ENCODE measurements at regions not wholly inside any gene's neighbourhood (a gene's known extent, or its start where the extent isn't known, plus 50 kb on each side); places are given as distances from the start of the nearest gene placed in this dataset.

- Mint-ChIP-seq H3K4me3 (no peak overlapping the region), H3K36me3 (no peaks in the 10 kb centered on the region), H3K9me3 (peaks cover 9 to 11% of the 10 kb centered on the region in 2 donors), H3K4me1 (no peaks in the 10 kb centered on the region), H3K27ac (no peak overlapping the region), H3K27me3 (ENCODE audit: low read depth in 2 of 2) (no peaks in the 10 kb centered on the region)
- Histone ChIP-seq H3K4me3 (ENCODE audit: low read length) (no peak overlapping the region), H3K27ac (ENCODE audit: low read length) (no peak overlapping the region), H3K9me3 (ENCODE audit: control insufficient read depth, insufficient read depth, low read length) (peaks cover 6% of the 10 kb centered on the region), H3K4me1 (ENCODE audit: control insufficient read depth, insufficient read depth, low read length) (no peaks in the 10 kb centered on the region), H3K36me3 (ENCODE audit: control insufficient read depth, insufficient read depth, low read length) (no peaks in the 10 kb centered on the region), H3K27me3 (ENCODE audit: control insufficient read depth, insufficient read depth, low read length) (no peaks in the 10 kb centered on the region)
- WGBS (ENCODE audit: insufficient coverage) = 78% methylated on average over 1 of the region's 2 CpGs
- TF ChIP-seq CTCF (IDR thresholded peaks at IDR 0.05) = no peak
- no peak for ATAC-seq
- DNase-seq = no peak
- intact Hi-C loops (cut with micrococcal nuclease) = no loop called here
Measured at GRCh38 chr18:41703744-41704530, 251.1 kb upstream of the PIK3C3 start.

DNA sequence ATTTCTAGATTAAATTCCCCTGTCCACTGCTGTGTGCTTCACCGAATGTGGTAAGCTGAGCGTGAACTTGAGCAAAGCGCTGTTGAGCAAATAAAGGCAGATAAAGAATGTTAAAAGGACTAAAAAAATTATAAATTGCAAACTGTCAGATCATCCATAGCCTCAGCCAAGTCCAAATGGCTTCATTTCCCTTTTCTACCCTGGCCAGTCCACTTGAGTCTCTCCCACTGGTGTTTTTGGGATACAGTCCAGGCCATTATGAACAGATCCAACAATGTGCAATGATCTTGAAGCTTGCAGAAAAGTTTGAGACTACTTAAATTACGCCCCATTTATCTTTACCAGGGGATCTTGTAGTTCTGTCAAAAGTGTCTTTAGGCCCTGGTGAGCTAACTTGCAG is 254.6 kb upstream of the PIK3C3 start:
- 92% methylated on average over 4 of the region's 4 CpGs for WGBS (ENCODE audit: insufficient coverage)
- Histone ChIP-seq H3K9me3 (ENCODE audit: control insufficient read depth, insufficient read depth, low read length) (peaks cover 6% of the 10 kb centered on the region), H3K4me1 (ENCODE audit: control insufficient read depth, insufficient read depth, low read length) (no peaks in the 10 kb centered on the region), H3K4me3 (ENCODE audit: low read length) (no peak overlapping the region), H3K36me3 (ENCODE audit: control insufficient read depth, insufficient read depth, low read length) (no peaks in the 10 kb centered on the region), H3K27ac (ENCODE audit: low read length) (no peak overlapping the region), H3K27me3 (ENCODE audit: control insufficient read depth, insufficient read depth, low read length) (no peaks in the 10 kb centered on the region)
- Mint-ChIP-seq H3K9me3 (peaks cover 12 to 13% of the 10 kb centered on the region in 2 donors), H3K4me1 (peaks cover 7 to 8% of the 10 kb centered on the region in 2 donors), H3K27me3 (ENCODE audit: low read depth in 2 of 2) (no peaks in the 10 kb centered on the region), H3K27ac (no peak overlapping the region), H3K4me3 (no peak overlapping the region), H3K36me3 (no peaks in the 10 kb centered on the region)
- no peak for TF ChIP-seq CTCF (IDR thresholded peaks at IDR 0.05)
- no peak for ATAC-seq
- DNase-seq = no peak
- intact Hi-C loops (cut with micrococcal nuclease) = no loop called here

DNA sequence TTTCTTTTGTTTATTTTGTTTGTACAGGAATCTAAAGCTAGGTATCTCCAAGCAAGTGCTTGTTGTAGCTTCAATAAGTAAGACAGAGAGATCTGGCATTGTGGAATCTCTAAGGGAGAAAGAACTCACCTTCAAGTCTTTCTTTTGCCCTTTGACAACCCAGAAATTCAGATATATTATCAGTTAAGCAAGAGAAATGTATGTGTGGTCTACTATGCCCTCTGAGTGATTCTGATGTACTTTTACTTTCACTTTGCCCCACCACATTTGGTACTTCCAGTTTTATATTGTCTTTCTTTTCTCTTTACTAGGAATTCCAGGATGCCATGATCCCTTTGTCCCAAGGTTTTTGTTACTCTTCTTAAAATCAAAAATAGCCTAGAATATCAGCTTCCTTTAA is 259.6 kb upstream of the PIK3C3 start:
- DNase-seq (no peak), ATAC-seq (no peak)
- H3K9me3 Mint-ChIP-seq = peaks cover 11 to 18% of the 10 kb centered on the region in 2 donors
- Histone ChIP-seq H3K9me3 (ENCODE audit: control insufficient read depth, insufficient read depth, low read length) (no peaks in the 10 kb centered on the region), H3K27ac (ENCODE audit: low read length) (no peak overlapping the region), H3K27me3 (ENCODE audit: control insufficient read depth, insufficient read depth, low read length) (no peaks in the 10 kb centered on the region), H3K4me1 (ENCODE audit: control insufficient read depth, insufficient read depth, low read length) (no peaks in the 10 kb centered on the region), H3K4me3 (ENCODE audit: low read length) (no peak overlapping the region), H3K36me3 (ENCODE audit: control insufficient read depth, insufficient read depth, low read length) (no peaks in the 10 kb centered on the region)
- intact Hi-C loops (cut with micrococcal nuclease) = no loop called here
- TF ChIP-seq CTCF (IDR thresholded peaks at IDR 0.05) = no peak
- H3K4me1 Mint-ChIP-seq = peaks cover 8% of the 10 kb centered on the region in 2 donors
- H3K36me3 Mint-ChIP-seq = no peaks in the 10 kb centered on the region
- H3K4me3 Mint-ChIP-seq = no peak overlapping the region
- H3K27ac Mint-ChIP-seq = no peak overlapping the region
- H3K27me3 Mint-ChIP-seq (ENCODE audit: low read depth in 2 of 2) = no peaks in the 10 kb centered on the region

- Histone ChIP-seq H3K27me3 (ENCODE audit: control insufficient read depth, insufficient read depth, low read length) (no peaks in the 10 kb centered on the region), H3K4me3 (ENCODE audit: low read length) (no peak overlapping the region), H3K36me3 (ENCODE audit: control insufficient read depth, insufficient read depth, low read length) (no peaks in the 10 kb centered on the region), H3K27ac (ENCODE audit: low read length) (no peak overlapping the region), H3K9me3 (ENCODE audit: control insufficient read depth, insufficient read depth, low read length) (no peaks in the 10 kb centered on the region), H3K4me1 (ENCODE audit: control insufficient read depth, insufficient read depth, low read length) (no peaks in the 10 kb centered on the region)
- Mint-ChIP-seq H3K27me3 (ENCODE audit: low read depth in 2 of 2) (no peaks in the 10 kb centered on the region), H3K9me3 (peaks cover 11 to 17% of the 10 kb centered on the region in 2 donors), H3K36me3 (no peaks in the 10 kb centered on the region), H3K4me3 (no peak overlapping the region), H3K27ac (no peak overlapping the region), H3K4me1 (peaks cover 8% of the 10 kb centered on the region in 2 donors)
- DNase-seq (no peak), ATAC-seq (no peak)
- WGBS (ENCODE audit: insufficient coverage) = 100% methylated on average over 1 of the region's 1 CpG
- no peak for TF ChIP-seq CTCF (IDR thresholded peaks at IDR 0.05)
- intact Hi-C loops (cut with micrococcal nuclease) = no loop called here
Measured at GRCh38 chr18:41693008-41693407, 262.0 kb upstream of the PIK3C3 start.
